Neural crest cell (in vitro differentiated cells): ENCODE measurements at regions not wholly inside any gene's neighbourhood (a gene's known extent, or its start where the extent isn't known, plus 50 kb on each side); places are given as distances from the start of the nearest gene placed in this dataset.

Source experiments
- DNase-seq: peaks from one replicate; pipeline ENCODE4 v3.0.0; 2021; ENCODE audit warnings: low read depth, mixed read lengths, low spot score
- H3K27ac Mint-ChIP-seq: one replicate; pipeline ENCODE4 v1.8.0; 2021; ENCODE audit warnings: mild to moderate bottlenecking, mixed read lengths; ENCODE audit not compliant: unreplicated experiment
- H3K27me3 Mint-ChIP-seq: 2 replicates; pipeline ENCODE4 v1.8.0; 2021; ENCODE audit warnings: low read depth, mild to moderate bottlenecking, mixed read lengths
- H3K36me3 Mint-ChIP-seq: 2 replicates; pipeline ENCODE4 v1.8.0; 2021; ENCODE audit warnings: low read depth, mild to moderate bottlenecking, mixed read lengths
- H3K4me1 Mint-ChIP-seq: 2 replicates; pipeline ENCODE4 v1.8.0; 2021; ENCODE audit warnings: mixed read lengths
- H3K4me3 Mint-ChIP-seq: one replicate; pipeline ENCODE4 v1.8.0; 2021; ENCODE audit warnings: mild to moderate bottlenecking, mixed read lengths
- H3K9me3 Mint-ChIP-seq: 2 replicates; pipeline ENCODE4 v1.8.0; 2021; ENCODE audit warnings: mixed read lengths
- TF ChIP-seq, protein P1 (sequence below): fragments of 200-600 bp; sonication (generic); conservative IDR thresholded peaks from 2 replicates; pipeline ENCODE4 v1.5.0; 2021; ENCODE audit warnings: antibody characterized with exemption, mild to moderate bottlenecking

DNA sequence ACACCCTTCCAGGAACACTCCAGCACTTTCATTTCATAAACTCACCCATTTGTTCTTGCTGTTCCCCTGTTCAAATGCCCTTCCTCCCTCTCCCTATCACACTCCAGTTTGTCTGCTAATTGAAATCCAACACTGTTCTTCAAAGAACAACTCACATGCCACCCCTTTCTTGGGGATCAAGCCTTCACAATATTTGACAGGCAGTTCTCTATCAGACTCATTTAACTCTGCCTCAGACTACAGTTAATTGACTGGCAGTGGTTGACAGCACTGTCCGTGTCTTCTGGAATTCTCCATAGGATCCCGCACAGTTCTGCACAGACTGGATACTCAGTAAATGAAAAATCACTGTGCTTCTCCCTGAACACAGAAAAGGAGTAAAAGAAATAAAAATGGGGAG lies 87.8 kb downstream of the PMP22 start:
- H3K27ac Mint-ChIP-seq, result no peak overlapping the region
- peaks cover 5% of the 10 kb centered on the region for H3K27me3 Mint-ChIP-seq

DNA sequence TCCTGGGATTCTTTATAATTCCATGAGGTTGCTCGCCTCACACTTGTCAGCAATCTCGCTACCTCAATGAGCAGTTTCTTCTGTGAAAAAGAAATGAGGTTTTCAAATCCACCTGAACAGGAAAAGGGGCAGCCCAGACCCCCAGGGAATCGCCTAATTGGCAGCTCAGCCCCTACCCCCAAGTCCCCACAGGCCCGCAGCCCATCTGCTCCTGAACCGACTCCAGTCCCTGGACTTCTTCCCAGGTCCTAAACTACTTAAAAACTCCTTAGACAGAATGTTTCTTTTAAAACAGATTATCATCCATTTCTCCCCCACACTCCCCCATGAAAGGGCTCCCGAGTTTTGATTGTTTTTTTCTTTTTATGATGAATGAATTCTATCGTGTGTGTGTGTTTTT lies 89.8 kb downstream of the PMP22 start:
- H3K9me3 Mint-ChIP-seq, result peaks cover 5% of the 10 kb centered on the region
- TF ChIP-seq, protein P1, sequence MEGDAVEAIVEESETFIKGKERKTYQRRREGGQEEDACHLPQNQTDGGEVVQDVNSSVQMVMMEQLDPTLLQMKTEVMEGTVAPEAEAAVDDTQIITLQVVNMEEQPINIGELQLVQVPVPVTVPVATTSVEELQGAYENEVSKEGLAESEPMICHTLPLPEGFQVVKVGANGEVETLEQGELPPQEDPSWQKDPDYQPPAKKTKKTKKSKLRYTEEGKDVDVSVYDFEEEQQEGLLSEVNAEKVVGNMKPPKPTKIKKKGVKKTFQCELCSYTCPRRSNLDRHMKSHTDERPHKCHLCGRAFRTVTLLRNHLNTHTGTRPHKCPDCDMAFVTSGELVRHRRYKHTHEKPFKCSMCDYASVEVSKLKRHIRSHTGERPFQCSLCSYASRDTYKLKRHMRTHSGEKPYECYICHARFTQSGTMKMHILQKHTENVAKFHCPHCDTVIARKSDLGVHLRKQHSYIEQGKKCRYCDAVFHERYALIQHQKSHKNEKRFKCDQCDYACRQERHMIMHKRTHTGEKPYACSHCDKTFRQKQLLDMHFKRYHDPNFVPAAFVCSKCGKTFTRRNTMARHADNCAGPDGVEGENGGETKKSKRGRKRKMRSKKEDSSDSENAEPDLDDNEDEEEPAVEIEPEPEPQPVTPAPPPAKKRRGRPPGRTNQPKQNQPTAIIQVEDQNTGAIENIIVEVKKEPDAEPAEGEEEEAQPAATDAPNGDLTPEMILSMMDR, result no peak
- no peak overlapping the region for H3K4me3 Mint-ChIP-seq
- no peak overlapping the region for H3K27ac Mint-ChIP-seq
- H3K27me3 Mint-ChIP-seq, result peaks cover 5% of the 10 kb centered on the region
- DNase-seq, result no peak
- no peaks in the 10 kb centered on the region for H3K36me3 Mint-ChIP-seq
- H3K4me1 Mint-ChIP-seq, result peaks cover 17% of the 10 kb centered on the region

More for the DNA sequence above, 87.8 kb downstream of the PMP22 start:
- H3K4me1 Mint-ChIP-seq, result peaks cover 9% of the 10 kb centered on the region
- DNase-seq, result no peak
- H3K9me3 Mint-ChIP-seq, result peaks cover 5% of the 10 kb centered on the region
- no peaks in the 10 kb centered on the region for H3K36me3 Mint-ChIP-seq
- TF ChIP-seq, protein P1, result no peak
- H3K4me3 Mint-ChIP-seq, result no peak overlapping the region

GRCh38 chr17:15171167-15172047 lies 93.7 kb downstream of the PMP22 start:
- peak; percentile 82 for DNase-seq
- Mint-ChIP-seq H3K4me1 (peaks cover 10% of the 10 kb centered on the region), H3K9me3 (peaks cover 5% of the 10 kb centered on the region), H3K27me3 (no peaks in the 10 kb centered on the region), H3K36me3 (no peaks in the 10 kb centered on the region), H3K27ac (no peak overlapping the region), H3K4me3 (no peak overlapping the region)
- TF ChIP-seq, protein P1, result peak; percentile 85

DNA sequence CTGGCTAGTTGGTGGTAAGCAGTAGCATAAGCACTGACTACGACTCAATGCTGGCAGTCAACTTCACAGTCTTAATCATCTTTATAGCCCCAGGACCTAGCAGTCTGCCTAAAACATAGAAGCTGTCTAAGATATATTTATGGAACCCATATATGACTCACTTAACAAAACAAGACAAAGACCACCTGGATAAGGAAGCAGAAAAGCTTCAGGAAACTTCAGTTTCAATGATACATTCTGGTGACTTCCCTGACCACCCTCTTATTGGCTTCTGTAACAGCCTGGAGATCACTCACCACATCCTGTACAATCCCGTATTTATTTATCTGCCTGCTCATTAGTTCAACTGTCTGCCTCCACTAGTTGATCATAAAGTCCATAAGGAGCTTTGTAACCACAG lies 95.5 kb downstream of the PMP22 start:
- peaks cover 10% of the 10 kb centered on the region for H3K4me1 Mint-ChIP-seq
- no peak overlapping the region for H3K27ac Mint-ChIP-seq
- peaks cover 5% of the 10 kb centered on the region for H3K9me3 Mint-ChIP-seq
- no peak for DNase-seq
- H3K4me3 Mint-ChIP-seq, result no peak overlapping the region
- H3K27me3 Mint-ChIP-seq, result no peaks in the 10 kb centered on the region
- TF ChIP-seq, protein P1, result no peak
- H3K36me3 Mint-ChIP-seq, result no peaks in the 10 kb centered on the region

DNA sequence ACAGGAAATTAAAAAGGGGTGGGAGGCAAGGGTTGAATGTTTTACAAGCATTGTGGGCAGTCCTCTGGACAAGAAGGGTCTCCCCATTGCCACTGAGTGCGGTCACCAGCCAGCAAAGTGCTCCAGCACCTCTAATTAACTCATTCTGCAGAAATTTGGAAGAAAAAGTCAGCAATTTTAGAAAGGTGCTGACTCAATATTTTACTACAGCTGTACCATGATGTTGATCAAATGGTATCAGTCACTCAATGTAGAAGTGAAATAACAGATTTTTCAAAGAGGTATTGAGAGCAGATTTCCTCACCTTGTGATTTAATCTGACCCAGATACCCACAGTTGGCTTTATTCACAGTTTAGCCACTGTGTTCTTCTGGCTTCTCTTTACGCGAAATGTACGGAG lies 96.7 kb downstream of the PMP22 start:
- H3K9me3 Mint-ChIP-seq, result peaks cover 5% of the 10 kb centered on the region
- no peaks in the 10 kb centered on the region for H3K36me3 Mint-ChIP-seq
- no peaks in the 10 kb centered on the region for H3K27me3 Mint-ChIP-seq
- no peak overlapping the region for H3K4me3 Mint-ChIP-seq
- TF ChIP-seq, protein P1, result no peak
- DNase-seq, result no peak
- H3K27ac Mint-ChIP-seq, result no peak overlapping the region
- peaks cover 10% of the 10 kb centered on the region for H3K4me1 Mint-ChIP-seq
